ENCODE measurements at regions not wholly inside any gene's neighbourhood (a gene's known extent, or its start where the extent isn't known, plus 50 kb on each side); places are given as distances from the start of the nearest gene placed in this dataset.

DNA sequence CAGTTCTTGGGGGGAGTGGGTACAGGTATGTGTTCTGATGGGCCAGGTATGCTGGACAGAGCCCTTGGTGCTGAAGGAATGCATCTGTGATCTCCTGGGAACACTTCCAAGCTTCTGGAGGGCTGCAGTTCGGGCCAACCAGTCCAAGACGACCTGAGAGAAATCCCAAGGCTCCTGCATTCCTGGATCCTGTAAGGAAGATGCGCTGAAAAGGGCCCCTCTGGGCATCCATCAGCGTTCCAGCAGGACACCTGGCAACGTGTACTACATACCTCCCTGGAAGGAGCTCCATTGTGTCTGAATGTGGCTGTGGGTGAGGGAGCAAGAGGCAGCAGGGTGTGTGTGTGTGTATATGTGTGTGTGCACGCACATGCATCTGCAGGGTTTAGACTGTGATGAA is 144.7 kb downstream of the FAM43A start:
- TF ChIP-seq, protein P1, sequence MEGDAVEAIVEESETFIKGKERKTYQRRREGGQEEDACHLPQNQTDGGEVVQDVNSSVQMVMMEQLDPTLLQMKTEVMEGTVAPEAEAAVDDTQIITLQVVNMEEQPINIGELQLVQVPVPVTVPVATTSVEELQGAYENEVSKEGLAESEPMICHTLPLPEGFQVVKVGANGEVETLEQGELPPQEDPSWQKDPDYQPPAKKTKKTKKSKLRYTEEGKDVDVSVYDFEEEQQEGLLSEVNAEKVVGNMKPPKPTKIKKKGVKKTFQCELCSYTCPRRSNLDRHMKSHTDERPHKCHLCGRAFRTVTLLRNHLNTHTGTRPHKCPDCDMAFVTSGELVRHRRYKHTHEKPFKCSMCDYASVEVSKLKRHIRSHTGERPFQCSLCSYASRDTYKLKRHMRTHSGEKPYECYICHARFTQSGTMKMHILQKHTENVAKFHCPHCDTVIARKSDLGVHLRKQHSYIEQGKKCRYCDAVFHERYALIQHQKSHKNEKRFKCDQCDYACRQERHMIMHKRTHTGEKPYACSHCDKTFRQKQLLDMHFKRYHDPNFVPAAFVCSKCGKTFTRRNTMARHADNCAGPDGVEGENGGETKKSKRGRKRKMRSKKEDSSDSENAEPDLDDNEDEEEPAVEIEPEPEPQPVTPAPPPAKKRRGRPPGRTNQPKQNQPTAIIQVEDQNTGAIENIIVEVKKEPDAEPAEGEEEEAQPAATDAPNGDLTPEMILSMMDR (IDR thresholded peaks at IDR 0.05), result no peak
- TF ChIP-seq POLR2A (IDR thresholded peaks at IDR 0.05) (no peak), POLR2AphosphoS5 (IDR thresholded peaks at IDR 0.05) (no peak)

All from prostate gland (tissue), 2 donors.